ENCODE measurements at regions not wholly inside any gene's neighbourhood (a gene's known extent, or its start where the extent isn't known, plus 50 kb on each side); places are given as distances from the start of the nearest gene placed in this dataset.

DNA sequence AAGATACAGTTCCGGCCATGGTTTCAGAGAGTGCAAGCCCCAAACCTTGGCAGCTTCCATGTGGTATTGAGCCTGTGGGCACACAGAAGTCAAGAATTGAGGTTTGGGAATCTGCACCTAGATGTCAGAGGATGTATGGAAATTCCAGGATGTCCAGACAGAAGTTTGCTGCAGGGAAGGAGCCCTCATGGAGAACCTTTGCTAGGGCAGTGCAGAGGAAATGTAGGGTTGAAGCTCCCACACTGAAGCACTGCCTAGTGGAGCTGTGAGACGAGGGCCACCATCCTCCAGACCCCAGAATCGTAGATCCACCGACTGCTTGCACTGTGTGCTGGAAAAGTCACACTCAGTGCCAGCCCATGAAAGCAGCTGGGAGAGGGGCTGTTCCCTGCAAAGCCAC lies 267.5 kb downstream of the OGFRL1 start:
- H3K4me1 Mint-ChIP-seq (ENCODE audit: low read depth), result peaks cover 2% of the 10 kb centered on the region
- no peak for DNase-seq
- no peak overlapping the region for H3K4me3 Mint-ChIP-seq
- peaks cover 6% of the 10 kb centered on the region for H3K27me3 Mint-ChIP-seq (ENCODE audit: insufficient read depth)
- peaks cover 49% of the 10 kb centered on the region for H3K9me3 Mint-ChIP-seq
- TF ChIP-seq, protein P1, sequence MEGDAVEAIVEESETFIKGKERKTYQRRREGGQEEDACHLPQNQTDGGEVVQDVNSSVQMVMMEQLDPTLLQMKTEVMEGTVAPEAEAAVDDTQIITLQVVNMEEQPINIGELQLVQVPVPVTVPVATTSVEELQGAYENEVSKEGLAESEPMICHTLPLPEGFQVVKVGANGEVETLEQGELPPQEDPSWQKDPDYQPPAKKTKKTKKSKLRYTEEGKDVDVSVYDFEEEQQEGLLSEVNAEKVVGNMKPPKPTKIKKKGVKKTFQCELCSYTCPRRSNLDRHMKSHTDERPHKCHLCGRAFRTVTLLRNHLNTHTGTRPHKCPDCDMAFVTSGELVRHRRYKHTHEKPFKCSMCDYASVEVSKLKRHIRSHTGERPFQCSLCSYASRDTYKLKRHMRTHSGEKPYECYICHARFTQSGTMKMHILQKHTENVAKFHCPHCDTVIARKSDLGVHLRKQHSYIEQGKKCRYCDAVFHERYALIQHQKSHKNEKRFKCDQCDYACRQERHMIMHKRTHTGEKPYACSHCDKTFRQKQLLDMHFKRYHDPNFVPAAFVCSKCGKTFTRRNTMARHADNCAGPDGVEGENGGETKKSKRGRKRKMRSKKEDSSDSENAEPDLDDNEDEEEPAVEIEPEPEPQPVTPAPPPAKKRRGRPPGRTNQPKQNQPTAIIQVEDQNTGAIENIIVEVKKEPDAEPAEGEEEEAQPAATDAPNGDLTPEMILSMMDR (IDR thresholded peaks at IDR 0.05), result no peak
- H3K36me3 Mint-ChIP-seq (ENCODE audit: low read depth), result peaks cover 35% of the 10 kb centered on the region
- H3K27ac Mint-ChIP-seq, result no peak overlapping the region

- Mint-ChIP-seq H3K4me3 (no peak overlapping the region), H3K36me3 (ENCODE audit: low read depth) (peaks cover 35% of the 10 kb centered on the region), H3K27me3 (ENCODE audit: insufficient read depth) (peaks cover 11% of the 10 kb centered on the region), H3K9me3 (peaks cover 49% of the 10 kb centered on the region), H3K27ac (no peak overlapping the region), H3K4me1 (ENCODE audit: low read depth) (no peaks in the 10 kb centered on the region)
- no peak for DNase-seq
- TF ChIP-seq, protein P1 (IDR thresholded peaks at IDR 0.05), result no peak
Observed at GRCh38 chr6:71558974-71559373, 270.4 kb downstream of the OGFRL1 start.

DNA sequence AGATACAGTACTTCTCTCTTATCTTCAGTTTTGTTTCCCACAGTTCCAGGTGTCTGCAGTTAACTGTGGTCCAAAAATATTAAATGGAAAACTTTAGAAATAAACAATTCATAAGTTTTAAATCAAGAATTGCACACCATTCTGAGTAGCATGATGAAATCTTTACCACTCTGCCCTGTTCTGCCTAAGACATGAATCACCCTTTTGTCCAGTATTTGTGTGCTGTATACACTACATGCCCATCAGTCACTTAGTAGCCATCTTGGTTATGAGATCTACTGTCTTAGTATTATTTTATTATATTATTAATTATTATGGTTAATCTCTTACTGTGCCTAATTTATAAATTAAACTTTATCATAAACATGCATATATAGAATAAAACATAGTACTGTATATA lies 279.0 kb downstream of the OGFRL1 start:
- H3K36me3 Mint-ChIP-seq (ENCODE audit: low read depth), result no peaks in the 10 kb centered on the region
- no peak for DNase-seq
- H3K4me1 Mint-ChIP-seq (ENCODE audit: low read depth), result no peaks in the 10 kb centered on the region
- TF ChIP-seq, protein P1 (IDR thresholded peaks at IDR 0.05), result no peak
- peaks cover 6% of the 10 kb centered on the region for H3K27me3 Mint-ChIP-seq (ENCODE audit: insufficient read depth)
- no peak overlapping the region for H3K27ac Mint-ChIP-seq
- no peak overlapping the region for H3K4me3 Mint-ChIP-seq
- no peaks in the 10 kb centered on the region for H3K9me3 Mint-ChIP-seq

DNA sequence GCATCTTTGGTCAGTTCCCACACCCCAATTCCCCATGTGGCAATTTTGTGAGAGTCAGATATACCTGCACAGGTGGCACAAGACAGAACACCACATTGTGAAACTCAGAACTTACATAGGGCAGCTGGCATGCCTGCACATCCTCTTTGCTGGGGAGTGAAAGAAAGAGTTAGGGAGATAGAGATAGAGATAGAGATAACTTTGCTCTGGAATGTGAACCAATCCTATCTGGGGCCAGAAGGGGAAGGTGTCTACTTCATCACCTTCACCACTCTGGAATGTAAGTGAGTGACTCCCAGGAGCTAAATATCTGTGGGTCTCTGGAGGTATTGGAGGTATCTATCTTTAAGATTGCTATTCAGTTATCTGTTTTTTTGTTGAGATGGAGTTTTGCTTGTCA lies 289.2 kb downstream of the OGFRL1 start:
- H3K27me3 Mint-ChIP-seq (ENCODE audit: insufficient read depth), result no peaks in the 10 kb centered on the region; the same call in none of the 2 replicates

GRCh38 chr6:71579902-71580301 lies 291.3 kb downstream of the OGFRL1 start:
- TF ChIP-seq, protein P1 (IDR thresholded peaks at IDR 0.05), result no peak
- Mint-ChIP-seq H3K27ac (no peak overlapping the region; the same call in 1 of the 2 replicates), H3K4me1 (ENCODE audit: low read depth) (peaks cover 7% of the 10 kb centered on the region), H3K4me3 (no peak overlapping the region), H3K9me3 (no peaks in the 10 kb centered on the region), H3K27me3 (ENCODE audit: insufficient read depth) (no peaks in the 10 kb centered on the region; the same call in none of the 2 replicates), H3K36me3 (ENCODE audit: low read depth) (no peaks in the 10 kb centered on the region)
- DNase-seq, result no peak

More for the DNA sequence above, 289.2 kb downstream of the OGFRL1 start:
- Mint-ChIP-seq H3K36me3 (ENCODE audit: low read depth) (no peaks in the 10 kb centered on the region), H3K4me1 (ENCODE audit: low read depth) (peaks cover 7% of the 10 kb centered on the region), H3K9me3 (no peaks in the 10 kb centered on the region), H3K27ac (no peak overlapping the region), H3K4me3 (no peak overlapping the region)
- TF ChIP-seq, protein P1 (IDR thresholded peaks at IDR 0.05), result no peak
- no peak for DNase-seq

GRCh38 chr6:71582820-71583219 lies 294.2 kb downstream of the OGFRL1 start:
- H3K4me3 Mint-ChIP-seq, result no peak overlapping the region
- no peaks in the 10 kb centered on the region for H3K9me3 Mint-ChIP-seq
- H3K36me3 Mint-ChIP-seq (ENCODE audit: low read depth), result no peaks in the 10 kb centered on the region
- H3K27me3 Mint-ChIP-seq (ENCODE audit: insufficient read depth), result no peaks in the 10 kb centered on the region; the same call in none of the 2 replicates
- TF ChIP-seq, protein P1 (IDR thresholded peaks at IDR 0.05), result no peak
- H3K4me1 Mint-ChIP-seq (ENCODE audit: low read depth), result peaks cover 7% of the 10 kb centered on the region
- no peak for DNase-seq
- no peak overlapping the region for H3K27ac Mint-ChIP-seq
